ENCODE measurements at regions not wholly inside any gene's neighbourhood (a gene's known extent, or its start where the extent isn't known, plus 50 kb on each side); places are given as distances from the start of the nearest gene placed in this dataset.

DNA sequence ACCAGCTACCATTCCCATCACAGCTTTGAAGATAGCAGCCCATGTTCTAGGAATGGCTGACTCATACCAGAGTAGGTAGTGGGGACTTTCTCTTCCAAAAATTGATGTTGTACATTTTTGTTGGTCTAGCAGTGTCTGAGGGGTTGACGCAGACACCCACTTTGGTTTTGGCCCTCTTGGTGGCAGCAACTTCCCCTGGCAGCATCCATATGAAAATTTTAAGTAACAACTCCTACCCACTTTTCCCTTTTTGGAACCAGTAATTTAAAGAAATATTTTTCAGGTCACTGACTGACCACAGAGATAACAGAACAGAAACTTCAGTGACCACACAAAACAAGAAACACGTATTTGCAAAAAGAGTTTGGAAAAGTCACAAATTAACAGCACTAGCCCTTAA lies 162.0 kb upstream of the TMCC3 start:
- ChIA-PET POLR2A (interaction anchor here (0.7 to 0.9 kb wide), 2 partner anchors 19 to 63 kb away, joined by 3 read pairs; no protein-coding TSS in a partner anchor), CTCF (interaction anchor here (1.1 kb wide), 1 partner anchor 63 kb away, joined by 3 read pairs; no protein-coding TSS in a partner anchor)
- intact Hi-C loops (cut with micrococcal nuclease): loop anchor here (10.0 kb wide), 1 partner anchor 402 kb away; the partner anchor contains the start of genes FGD6 and VEZT
- H3K36me3 Mint-ChIP-seq (ENCODE audit: low read depth): peaks cover 66% of the 10 kb centered on the region
- H3K4me3 Mint-ChIP-seq: no peak overlapping the region
- H3K27ac Mint-ChIP-seq: peak overlapping the region; percentile 30
- peaks cover 28% of the 10 kb centered on the region for H3K9me3 Mint-ChIP-seq
- ATAC-seq (ENCODE audit: low read depth) (no peak), DNase-seq (no peak)
- H3K4me1 Mint-ChIP-seq: peaks cover 54% of the 10 kb centered on the region
- H3K27me3 Mint-ChIP-seq: no peaks in the 10 kb centered on the region
- TF ChIP-seq, protein P1, sequence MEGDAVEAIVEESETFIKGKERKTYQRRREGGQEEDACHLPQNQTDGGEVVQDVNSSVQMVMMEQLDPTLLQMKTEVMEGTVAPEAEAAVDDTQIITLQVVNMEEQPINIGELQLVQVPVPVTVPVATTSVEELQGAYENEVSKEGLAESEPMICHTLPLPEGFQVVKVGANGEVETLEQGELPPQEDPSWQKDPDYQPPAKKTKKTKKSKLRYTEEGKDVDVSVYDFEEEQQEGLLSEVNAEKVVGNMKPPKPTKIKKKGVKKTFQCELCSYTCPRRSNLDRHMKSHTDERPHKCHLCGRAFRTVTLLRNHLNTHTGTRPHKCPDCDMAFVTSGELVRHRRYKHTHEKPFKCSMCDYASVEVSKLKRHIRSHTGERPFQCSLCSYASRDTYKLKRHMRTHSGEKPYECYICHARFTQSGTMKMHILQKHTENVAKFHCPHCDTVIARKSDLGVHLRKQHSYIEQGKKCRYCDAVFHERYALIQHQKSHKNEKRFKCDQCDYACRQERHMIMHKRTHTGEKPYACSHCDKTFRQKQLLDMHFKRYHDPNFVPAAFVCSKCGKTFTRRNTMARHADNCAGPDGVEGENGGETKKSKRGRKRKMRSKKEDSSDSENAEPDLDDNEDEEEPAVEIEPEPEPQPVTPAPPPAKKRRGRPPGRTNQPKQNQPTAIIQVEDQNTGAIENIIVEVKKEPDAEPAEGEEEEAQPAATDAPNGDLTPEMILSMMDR (IDR thresholded peaks at IDR 0.05): no peak

DNA sequence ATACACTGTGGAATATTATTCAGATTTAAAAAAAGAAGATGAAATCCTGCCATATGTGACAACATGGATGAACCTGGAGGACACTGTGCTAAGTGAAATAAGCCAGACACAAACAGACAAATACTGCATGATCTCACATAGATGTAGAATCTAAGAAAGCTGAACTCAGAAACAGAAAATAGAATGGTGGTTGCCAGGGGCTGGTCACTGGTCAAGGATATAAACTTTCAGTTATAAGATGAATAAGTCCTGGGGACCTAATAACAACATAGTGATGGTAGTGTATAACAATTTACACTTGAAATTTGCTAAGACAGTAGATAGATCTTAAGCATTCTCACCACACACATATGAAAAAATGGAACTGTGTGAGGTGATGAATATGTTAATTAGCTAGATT lies 161.3 kb upstream of the TMCC3 start:
- no peak overlapping the region for H3K27ac Mint-ChIP-seq
- TF ChIP-seq, protein P1 (IDR thresholded peaks at IDR 0.05): no peak
- peaks cover 69% of the 10 kb centered on the region for H3K36me3 Mint-ChIP-seq (ENCODE audit: low read depth)
- H3K4me3 Mint-ChIP-seq: no peak overlapping the region
- H3K4me1 Mint-ChIP-seq: peaks cover 53% of the 10 kb centered on the region
- no peaks in the 10 kb centered on the region for H3K27me3 Mint-ChIP-seq
- ATAC-seq (ENCODE audit: low read depth): no peak
- intact Hi-C loops (cut with micrococcal nuclease): loop anchor here (10.0 kb wide), 1 partner anchor 403 kb away; the partner anchor contains the start of genes FGD6 and VEZT
- peaks cover 28% of the 10 kb centered on the region for H3K9me3 Mint-ChIP-seq
- no peak for DNase-seq
- CTCF ChIA-PET: no interaction called here
- POLR2A ChIA-PET: interaction anchor here (0.7 to 0.9 kb wide), 2 partner anchors 19 to 64 kb away, joined by 3 read pairs; no protein-coding TSS in a partner anchor

DNA sequence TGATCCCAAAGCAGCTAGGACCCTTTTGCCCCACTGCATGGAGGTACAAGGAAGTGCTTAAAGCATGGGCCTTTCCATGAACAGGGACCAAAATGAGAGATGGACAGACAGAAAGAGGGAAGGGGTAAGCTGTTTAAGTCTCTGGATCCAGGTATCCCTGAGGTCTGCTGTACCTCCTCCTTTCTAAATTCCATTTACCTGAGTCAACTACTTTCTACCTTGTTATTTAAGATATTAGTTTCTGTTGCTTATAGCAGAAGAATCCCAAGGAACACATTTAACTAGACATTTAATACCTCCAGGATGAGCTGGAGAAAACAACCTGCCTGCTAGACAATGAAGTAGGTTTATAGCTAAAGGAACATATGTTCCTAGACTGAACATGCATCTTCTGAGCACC lies 157.6 kb upstream of the TMCC3 start:
- intact Hi-C loops (cut with micrococcal nuclease): no loop called here
- ChIA-PET CTCF (interaction anchor here (1.3 kb wide), 1 partner anchor 67 kb away, joined by 3 read pairs; no protein-coding TSS in a partner anchor), POLR2A (interaction anchor here (0.6 to 2.0 kb wide), 2 partner anchors 9 to 660 kb away, joined by 8 to 10 read pairs; no protein-coding TSS in a partner anchor)
- peaks cover 16% of the 10 kb centered on the region for H3K9me3 Mint-ChIP-seq
- peaks cover 56% of the 10 kb centered on the region for H3K4me1 Mint-ChIP-seq
- no peak for ATAC-seq (ENCODE audit: low read depth)
- DNase-seq: no peak
- H3K27me3 Mint-ChIP-seq: no peaks in the 10 kb centered on the region
- H3K36me3 Mint-ChIP-seq (ENCODE audit: low read depth): peaks cover 61% of the 10 kb centered on the region
- TF ChIP-seq, protein P1 (IDR thresholded peaks at IDR 0.05): no peak
- H3K4me3 Mint-ChIP-seq: no peak overlapping the region
- H3K27ac Mint-ChIP-seq: peak overlapping the region; percentile 10

DNA sequence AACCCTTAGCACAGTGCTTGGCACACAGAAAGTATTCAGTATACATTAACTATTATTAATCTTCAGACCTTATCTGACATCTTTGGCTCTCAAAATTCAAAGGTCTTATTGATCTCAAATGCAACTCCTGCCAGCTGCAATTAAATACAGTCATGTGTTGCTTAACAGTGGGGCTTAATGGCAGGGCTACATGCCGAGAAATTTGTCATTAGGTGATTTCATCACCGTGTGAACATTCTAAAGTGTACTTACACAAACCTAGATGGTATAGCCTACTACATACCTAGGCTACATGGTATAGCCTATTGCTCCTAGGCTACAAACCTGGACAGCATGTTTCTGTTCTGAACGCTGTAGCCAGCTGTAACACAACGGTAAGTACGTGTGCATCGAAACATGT lies 156.3 kb upstream of the TMCC3 start:
- no peak for DNase-seq
- CTCF ChIA-PET: interaction anchor here (0.9 kb wide), 1 partner anchor 11 kb away, joined by 3 read pairs; no protein-coding TSS in a partner anchor
- TF ChIP-seq, protein P1 (IDR thresholded peaks at IDR 0.05): no peak
- no peak overlapping the region for H3K4me3 Mint-ChIP-seq
- ATAC-seq (ENCODE audit: low read depth): no peak
- peaks cover 51% of the 10 kb centered on the region for H3K36me3 Mint-ChIP-seq (ENCODE audit: low read depth)
- H3K27ac Mint-ChIP-seq: peak overlapping the region; percentile 38
- H3K4me1 Mint-ChIP-seq: peaks cover 60% of the 10 kb centered on the region
- H3K9me3 Mint-ChIP-seq: peaks cover 13% of the 10 kb centered on the region
- no peaks in the 10 kb centered on the region for H3K27me3 Mint-ChIP-seq
- POLR2A ChIA-PET: interaction anchor here (1.9 kb wide), 1 partner anchor 11 kb away, joined by 8 read pairs; no protein-coding TSS in a partner anchor
- intact Hi-C loops (cut with micrococcal nuclease): loop anchor here (1.0 kb wide), 1 partner anchor 10 kb away; no protein-coding TSS in a partner anchor

DNA sequence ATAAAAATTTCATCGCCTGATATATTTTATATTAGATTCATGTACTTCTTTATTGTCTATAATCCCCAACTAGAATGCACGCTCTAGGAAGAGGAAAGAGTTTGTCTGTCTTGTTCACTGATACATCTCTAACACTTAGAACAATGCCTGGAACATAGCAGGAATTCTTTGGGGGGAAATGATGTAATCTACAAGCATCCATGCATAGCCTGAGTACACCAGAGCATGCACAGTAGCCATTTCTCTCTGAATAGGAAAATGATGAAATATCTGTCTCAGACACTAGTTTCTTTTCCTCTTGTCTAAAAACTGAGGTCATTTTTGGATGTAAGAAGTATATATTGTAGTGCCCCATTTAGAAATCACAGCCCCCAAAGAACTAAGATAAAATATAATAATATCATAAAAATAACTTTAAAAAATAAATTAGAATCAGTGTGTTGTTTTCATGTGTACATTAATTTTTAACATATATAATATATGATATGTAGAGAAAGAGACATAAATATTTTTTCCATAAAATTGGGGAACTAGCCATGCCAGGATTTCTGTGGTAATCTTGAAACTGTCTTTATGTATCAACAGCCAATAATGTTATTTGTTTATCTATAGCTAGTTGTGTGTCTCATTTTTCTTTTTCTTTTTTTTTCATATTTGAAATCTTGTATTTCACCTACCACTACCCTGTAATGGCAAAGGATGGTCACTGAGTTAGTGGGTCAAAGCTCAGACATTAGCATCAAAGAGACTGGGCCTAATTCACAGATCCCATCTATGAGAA lies 155.6 kb upstream of the TMCC3 start:
- Mint-ChIP-seq H3K4me1 (peaks cover 57% of the 10 kb centered on the region), H3K27ac (peak overlapping the region; percentile 77), H3K36me3 (ENCODE audit: low read depth) (peaks cover 49% of the 10 kb centered on the region), H3K9me3 (peaks cover 8% of the 10 kb centered on the region), H3K27me3 (no peaks in the 10 kb centered on the region), H3K4me3 (peak overlapping the region; percentile 21)
- TF ChIP-seq, protein P1 (IDR thresholded peaks at IDR 0.05): no peak
- intact Hi-C loops (cut with micrococcal nuclease): loop anchor here (1.0 to 2.0 kb wide), 2 partner anchors 10 to 37 kb away; no protein-coding TSS in a partner anchor
- DNase-seq (no peak), ATAC-seq (ENCODE audit: low read depth) (peak; percentile 92)
- CTCF ChIA-PET: interaction anchor here (0.9 kb wide), 1 partner anchor 12 kb away, joined by 3 read pairs; no protein-coding TSS in a partner anchor
- POLR2A ChIA-PET: interaction anchor here (1.9 kb wide), 1 partner anchor 11 kb away, joined by 8 read pairs; no protein-coding TSS in a partner anchor
